AG10803 (cell line): ENCODE measurements at regions not wholly inside any gene's neighbourhood (a gene's known extent, or its start where the extent isn't known, plus 50 kb on each side); places are given as distances from the start of the nearest gene placed in this dataset.

Experiments
- DNase-seq: peaks from one replicate; pipeline ENCODE4 v3.0.0; 2010; ENCODE audit warnings: low read depth
- H3K4me3 ChIP-seq: 2 replicates; pipeline ENCODE4 v1.5.1; 2011; ENCODE audit warnings: mild to moderate bottlenecking, low read length, control low read depth
- TF ChIP-seq, protein P1 (sequence below): conservative IDR thresholded peaks from 2 replicates; pipeline ENCODE4 v1.5.1; 2011; ENCODE audit warnings: mild to moderate bottlenecking, low read length, control low read depth, inconsistent platforms

DNA sequence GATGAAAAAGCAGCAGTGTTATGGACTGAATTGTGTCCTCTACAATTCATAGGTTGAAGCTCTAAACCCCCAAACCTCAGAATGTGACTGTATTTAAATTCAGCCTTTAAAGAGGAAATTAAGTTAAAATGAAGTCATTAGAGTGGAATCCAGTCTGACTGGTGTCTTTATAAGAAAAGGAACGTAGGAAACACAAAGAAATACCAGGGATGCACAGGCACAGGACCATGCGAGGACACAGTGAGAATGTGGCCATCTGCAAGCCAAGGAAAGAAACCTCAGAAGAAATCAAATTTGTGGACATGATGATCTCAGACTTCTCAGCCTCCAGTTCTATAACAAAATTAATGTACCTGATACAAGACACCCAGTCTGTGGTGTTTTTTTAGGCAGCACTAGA lies 971.2 kb upstream of the CDH9 start:
- DNase-seq: no peak
- TF ChIP-seq, protein P1, sequence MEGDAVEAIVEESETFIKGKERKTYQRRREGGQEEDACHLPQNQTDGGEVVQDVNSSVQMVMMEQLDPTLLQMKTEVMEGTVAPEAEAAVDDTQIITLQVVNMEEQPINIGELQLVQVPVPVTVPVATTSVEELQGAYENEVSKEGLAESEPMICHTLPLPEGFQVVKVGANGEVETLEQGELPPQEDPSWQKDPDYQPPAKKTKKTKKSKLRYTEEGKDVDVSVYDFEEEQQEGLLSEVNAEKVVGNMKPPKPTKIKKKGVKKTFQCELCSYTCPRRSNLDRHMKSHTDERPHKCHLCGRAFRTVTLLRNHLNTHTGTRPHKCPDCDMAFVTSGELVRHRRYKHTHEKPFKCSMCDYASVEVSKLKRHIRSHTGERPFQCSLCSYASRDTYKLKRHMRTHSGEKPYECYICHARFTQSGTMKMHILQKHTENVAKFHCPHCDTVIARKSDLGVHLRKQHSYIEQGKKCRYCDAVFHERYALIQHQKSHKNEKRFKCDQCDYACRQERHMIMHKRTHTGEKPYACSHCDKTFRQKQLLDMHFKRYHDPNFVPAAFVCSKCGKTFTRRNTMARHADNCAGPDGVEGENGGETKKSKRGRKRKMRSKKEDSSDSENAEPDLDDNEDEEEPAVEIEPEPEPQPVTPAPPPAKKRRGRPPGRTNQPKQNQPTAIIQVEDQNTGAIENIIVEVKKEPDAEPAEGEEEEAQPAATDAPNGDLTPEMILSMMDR: no peak
- no peak overlapping the region for H3K4me3 ChIP-seq

DNA sequence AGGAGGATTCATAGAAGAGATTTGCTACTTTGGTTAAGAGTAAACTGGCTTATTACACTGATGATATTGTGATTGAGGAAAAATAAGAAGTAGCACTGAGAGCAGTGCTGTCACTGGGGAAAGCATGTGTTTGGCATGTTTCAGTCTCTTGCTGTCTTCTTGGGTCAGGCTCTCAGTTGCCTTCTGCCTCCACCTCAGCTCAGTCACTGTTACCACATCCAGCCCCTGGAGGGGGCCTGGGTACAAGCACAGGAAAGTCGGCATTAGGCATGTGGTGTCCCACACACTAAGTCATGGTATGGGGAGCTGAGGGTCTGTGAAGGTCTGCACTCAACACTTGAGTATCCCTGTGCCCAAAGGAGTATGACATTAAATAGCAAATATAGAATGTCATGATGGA lies 958.3 kb upstream of the CDH9 start:
- TF ChIP-seq, protein P1: no peak
- no peak overlapping the region for H3K4me3 ChIP-seq
- no peak for DNase-seq

GRCh38 chr5:27995867-27996266 lies 957.5 kb upstream of the CDH9 start:
- DNase-seq: no peak
- H3K4me3 ChIP-seq: no peak overlapping the region
- TF ChIP-seq, protein P1: no peak

- TF ChIP-seq, protein P1: no peak
- no peak overlapping the region for H3K4me3 ChIP-seq
- no peak for DNase-seq
These were observed 939.9 kb upstream of the CDH9 start for GRCh38 chr5:27978322-27978721.

DNA sequence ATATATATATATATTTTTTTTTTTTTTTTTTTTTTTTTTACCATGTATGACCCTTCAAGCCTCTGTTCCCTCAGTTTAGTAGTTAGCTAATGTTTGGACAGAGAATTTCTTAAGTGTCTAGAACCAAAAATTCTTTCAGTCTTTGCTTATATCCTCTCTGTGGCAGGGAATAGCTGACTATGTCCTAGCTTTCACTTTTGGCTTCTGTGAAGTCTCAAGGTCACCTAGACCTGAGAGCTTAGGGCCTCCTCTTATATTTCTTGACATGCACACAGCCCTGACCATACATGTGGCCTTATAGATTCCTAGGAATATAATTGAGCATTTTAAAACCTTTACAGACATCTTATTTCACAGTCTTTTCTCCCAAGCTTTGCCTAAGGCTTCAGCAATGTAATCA lies 930.8 kb upstream of the CDH9 start:
- DNase-seq: no peak
- TF ChIP-seq, protein P1: no peak

GRCh38 chr5:27963050-27963783 lies 924.8 kb upstream of the CDH9 start:
- H3K4me3 ChIP-seq: no peak overlapping the region
- DNase-seq: no peak
- TF ChIP-seq, protein P1: no peak

More for the DNA sequence above, 930.8 kb upstream of the CDH9 start:
- H3K4me3 ChIP-seq: no peak overlapping the region

- H3K4me3 ChIP-seq: no peak overlapping the region
- TF ChIP-seq, protein P1: no peak
- no peak for DNase-seq
These were observed 923.8 kb upstream of the CDH9 start for GRCh38 chr5:27962198-27962597.
